Muscle layer of duodenum (tissue), 2 donors: ENCODE measurements at regions not wholly inside any gene's neighbourhood (a gene's known extent, or its start where the extent isn't known, plus 50 kb on each side); places are given as distances from the start of the nearest gene placed in this dataset.

Experiments
- H3K27ac ChIP-seq: one replicate; pipeline ENCODE4 v1.7.0; 2013; ENCODE audit warnings: mild to moderate bottlenecking, low read length
- H3K27me3 ChIP-seq: one replicate; pipeline ENCODE4 v1.7.0; 2013; ENCODE audit warnings: low read depth, mild to moderate bottlenecking, control low read depth, low read length
- H3K36me3 ChIP-seq, 2 donors: one replicate each; pipeline ENCODE4 v1.7.0; 2013; ENCODE audit warnings: low read length in 2 of 2, control low read depth in 1 of 2, mild to moderate bottlenecking in 1 of 2; ENCODE audit not compliant: insufficient read depth in 2 of 2, control insufficient read depth in 1 of 2
- H3K4me1 ChIP-seq, 2 donors: one replicate each; pipeline ENCODE4 v1.7.0; 2013; ENCODE audit warnings: low read length in 2 of 2, mild to moderate bottlenecking in 2 of 2, control low read depth in 1 of 2, moderate library complexity in 1 of 2; ENCODE audit not compliant: insufficient read depth in 2 of 2, control insufficient read depth in 1 of 2
- H3K4me3 ChIP-seq, 2 donors: one replicate each; pipeline ENCODE4 v1.7.0; 2013; ENCODE audit warnings: low read length in 2 of 2, low read depth in 1 of 2, mild to moderate bottlenecking in 1 of 2
- H3K9me3 ChIP-seq, 2 donors: one replicate each; pipeline ENCODE4 v1.7.0; 2013; ENCODE audit warnings: low read length in 2 of 2, control low read depth in 1 of 2, mild to moderate bottlenecking in 1 of 2; ENCODE audit not compliant: control insufficient read depth in 1 of 2
- donor health status: healthy.

GRCh38 chr5:155987265-155987810 is 339.6 kb upstream of the SGCD start:
- Histone ChIP-seq H3K4me1 (no peaks in the 10 kb centered on the region), H3K27ac (no peak overlapping the region), H3K27me3 (no peaks in the 10 kb centered on the region), H3K36me3 (no peaks in the 10 kb centered on the region), H3K9me3 (no peaks in the 10 kb centered on the region), H3K4me3 (no peak overlapping the region)

DNA sequence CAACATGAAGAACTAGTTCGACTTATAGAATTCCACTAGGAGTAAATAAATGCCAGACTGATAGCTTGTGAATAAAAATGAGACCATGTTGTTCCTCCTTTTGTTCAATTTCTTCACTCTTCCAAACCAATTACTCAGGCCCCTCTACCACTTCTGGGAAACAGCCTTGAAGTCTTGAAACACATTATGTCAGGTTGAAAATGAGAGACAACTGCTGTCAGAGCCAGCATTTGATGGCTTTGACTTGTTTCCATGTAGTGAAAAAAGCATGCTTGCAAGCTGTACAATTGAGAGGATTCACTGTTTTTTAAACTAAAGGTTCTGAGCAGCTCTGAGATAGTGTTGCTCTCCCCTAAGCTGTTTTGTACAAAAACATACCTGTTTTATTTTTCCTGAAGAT is 337.1 kb upstream of the SGCD start:
- Histone ChIP-seq H3K4me1 (no peaks in the 10 kb centered on the region), H3K36me3 (no peaks in the 10 kb centered on the region), H3K9me3 (no peaks in the 10 kb centered on the region), H3K27me3 (no peaks in the 10 kb centered on the region), H3K4me3 (no peak overlapping the region), H3K27ac (no peak overlapping the region)

GRCh38 chr5:155996123-155996522 is 330.8 kb upstream of the SGCD start:
- Histone ChIP-seq H3K4me3 (no peak overlapping the region), H3K4me1 (peaks cover 0 to 2% of the 10 kb centered on the region in 2 donors), H3K27ac (no peak overlapping the region), H3K36me3 (no peaks in the 10 kb centered on the region), H3K27me3 (no peaks in the 10 kb centered on the region), H3K9me3 (no peaks in the 10 kb centered on the region)

- H3K27me3 ChIP-seq, result no peaks in the 10 kb centered on the region
- H3K36me3 ChIP-seq, result no peaks in the 10 kb centered on the region
- H3K27ac ChIP-seq, result no peak overlapping the region
- H3K4me1 ChIP-seq, result peaks cover 0 to 3% of the 10 kb centered on the region in 2 donors
- no peak overlapping the region for H3K4me3 ChIP-seq
- no peaks in the 10 kb centered on the region for H3K9me3 ChIP-seq
Measured at GRCh38 chr5:155998257-155998656, 328.7 kb upstream of the SGCD start.

- H3K9me3 ChIP-seq, result no peaks in the 10 kb centered on the region
- H3K27me3 ChIP-seq, result no peaks in the 10 kb centered on the region
- H3K36me3 ChIP-seq, result no peaks in the 10 kb centered on the region
- no peak overlapping the region for H3K4me3 ChIP-seq
- H3K27ac ChIP-seq, result no peak overlapping the region
- peaks cover 0 to 3% of the 10 kb centered on the region in 2 donors for H3K4me1 ChIP-seq
Measured at GRCh38 chr5:156000115-156000514, 326.8 kb upstream of the SGCD start.

- Histone ChIP-seq H3K36me3 (no peaks in the 10 kb centered on the region), H3K4me3 (no peak overlapping the region), H3K27ac (no peak overlapping the region), H3K4me1 (peaks cover 0 to 3% of the 10 kb centered on the region in 2 donors), H3K27me3 (no peaks in the 10 kb centered on the region), H3K9me3 (no peaks in the 10 kb centered on the region)
Measured at GRCh38 chr5:156004754-156005153, 322.2 kb upstream of the SGCD start.

GRCh38 chr5:156006026-156006647 is 320.8 kb upstream of the SGCD start:
- H3K36me3 ChIP-seq, result no peaks in the 10 kb centered on the region
- H3K27ac ChIP-seq, result no peak overlapping the region
- H3K9me3 ChIP-seq, result no peaks in the 10 kb centered on the region
- H3K4me3 ChIP-seq, result no peak overlapping the region
- peaks cover 0 to 2% of the 10 kb centered on the region in 2 donors for H3K4me1 ChIP-seq
- no peaks in the 10 kb centered on the region for H3K27me3 ChIP-seq

DNA sequence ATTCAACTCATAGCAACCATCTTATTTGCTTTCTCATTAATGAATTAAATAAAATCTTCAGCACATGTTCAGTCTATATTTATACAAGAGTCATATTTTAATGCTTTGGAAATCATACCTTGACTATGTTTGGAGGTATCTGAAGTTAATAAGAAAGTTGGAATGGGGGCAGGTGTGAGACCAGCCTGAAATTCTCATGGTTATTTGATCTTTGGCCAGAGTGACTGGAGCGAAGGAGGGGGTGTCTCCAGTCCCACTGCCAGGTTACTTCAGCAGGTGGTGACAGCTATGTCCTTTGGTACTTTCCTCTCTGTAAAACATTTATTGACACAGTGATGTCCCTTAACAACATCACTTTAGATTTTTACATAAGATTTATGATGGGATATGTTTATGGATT is 318.1 kb upstream of the SGCD start:
- Histone ChIP-seq H3K36me3 (no peaks in the 10 kb centered on the region), H3K27ac (no peak overlapping the region), H3K4me1 (no peaks in the 10 kb centered on the region), H3K27me3 (no peaks in the 10 kb centered on the region), H3K9me3 (no peaks in the 10 kb centered on the region), H3K4me3 (no peak overlapping the region)

GRCh38 chr5:156009583-156009982 is 317.4 kb upstream of the SGCD start:
- Histone ChIP-seq H3K9me3 (no peaks in the 10 kb centered on the region), H3K27me3 (no peaks in the 10 kb centered on the region), H3K4me3 (no peak overlapping the region), H3K27ac (no peak overlapping the region), H3K4me1 (no peaks in the 10 kb centered on the region), H3K36me3 (no peaks in the 10 kb centered on the region)

DNA sequence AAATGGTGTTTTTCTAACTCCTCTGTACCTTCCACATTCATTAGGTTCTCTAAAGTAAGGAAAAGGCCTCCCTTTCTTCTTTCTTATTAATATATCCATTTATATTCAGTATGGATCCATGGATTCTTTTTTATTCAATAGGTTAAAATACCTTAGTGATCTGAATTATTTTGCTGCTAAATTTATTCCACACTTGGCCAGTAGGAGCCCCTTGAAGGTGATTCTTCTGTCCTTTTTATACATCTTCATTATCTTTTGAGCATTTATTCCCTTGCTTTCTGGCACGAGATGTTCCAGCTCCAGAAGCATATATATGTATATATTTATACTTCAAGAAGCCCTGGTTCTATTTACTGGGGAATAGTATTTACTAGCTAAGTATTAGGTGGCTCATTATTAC is 311.8 kb upstream of the SGCD start:
- no peaks in the 10 kb centered on the region for H3K9me3 ChIP-seq
- no peak overlapping the region for H3K4me3 ChIP-seq
- no peaks in the 10 kb centered on the region for H3K27me3 ChIP-seq
- no peak overlapping the region for H3K27ac ChIP-seq
- no peaks in the 10 kb centered on the region for H3K36me3 ChIP-seq
- H3K4me1 ChIP-seq, result peaks cover 0 to 3% of the 10 kb centered on the region in 2 donors

GRCh38 chr5:156019130-156019529 is 307.8 kb upstream of the SGCD start:
- no peaks in the 10 kb centered on the region for H3K27me3 ChIP-seq
- peaks cover 0 to 7% of the 10 kb centered on the region in 2 donors for H3K4me1 ChIP-seq
- H3K27ac ChIP-seq, result no peak overlapping the region
- H3K4me3 ChIP-seq, result no peak overlapping the region
- H3K9me3 ChIP-seq, result no peaks in the 10 kb centered on the region
- no peaks in the 10 kb centered on the region for H3K36me3 ChIP-seq

DNA sequence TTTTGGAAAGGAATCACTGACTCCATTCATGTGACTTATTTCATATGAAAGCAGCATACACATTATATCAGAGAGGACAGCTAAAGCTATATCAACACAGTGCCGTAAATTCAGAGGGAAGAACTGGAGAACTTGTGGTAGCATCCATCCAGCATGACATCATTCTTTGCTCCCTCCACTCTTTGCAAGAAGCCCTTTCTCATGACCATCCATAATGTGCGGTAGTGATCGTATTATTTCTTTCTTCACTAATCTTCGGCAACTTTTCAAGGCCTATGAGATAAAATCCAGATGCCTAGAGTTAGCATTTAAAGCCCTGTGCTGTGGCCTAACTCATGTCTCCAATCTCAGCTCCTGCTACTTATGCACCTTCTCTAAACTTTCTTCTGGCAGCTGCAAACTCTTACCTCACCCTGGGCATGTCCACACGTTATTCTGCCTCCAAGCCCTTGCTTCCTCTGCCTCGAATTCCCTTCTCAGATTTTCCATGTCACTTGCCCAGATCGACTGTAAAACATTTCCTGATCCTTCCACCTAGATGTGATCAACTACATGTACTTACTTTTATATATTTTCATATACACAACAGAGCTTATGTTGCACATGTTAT is 307.3 kb upstream of the SGCD start:
- H3K27ac ChIP-seq, result no peak overlapping the region
- H3K36me3 ChIP-seq, result no peaks in the 10 kb centered on the region
- H3K4me1 ChIP-seq, result peaks cover 0 to 7% of the 10 kb centered on the region in 2 donors
- no peak overlapping the region for H3K4me3 ChIP-seq
- no peaks in the 10 kb centered on the region for H3K9me3 ChIP-seq
- H3K27me3 ChIP-seq, result no peaks in the 10 kb centered on the region
